Gastroesophageal sphincter (tissue), 4 donors: ENCODE measurements at regions not wholly inside any gene's neighbourhood (a gene's known extent, or its start where the extent isn't known, plus 50 kb on each side); places are given as distances from the start of the nearest gene placed in this dataset.

Experiments
- ATAC-seq: fragments of 150-250 bp; one replicate; pipeline ENCODE4 v1.9.1; 2016; ENCODE audit warnings: mild to moderate bottlenecking, moderate library complexity
- H3K27ac ChIP-seq, 4 donors: fragments of 200-600 bp; sonication (generic) in 3 of 4; 1 replicate in 3 of 4; 2 replicates in 1 of 4; pipeline ENCODE4 v1.5.1; 2016 to 2019
- H3K27me3 ChIP-seq: fragments of 200-600 bp; sonication (generic); one replicate; pipeline ENCODE4 v1.5.1; 2019
- H3K36me3 ChIP-seq, 2 donors: fragments of 200-600 bp; sonication (generic); one replicate each; pipeline ENCODE4 v1.5.1; 2019; ENCODE audit warnings: control low read depth in 1 of 2
- H3K4me1 ChIP-seq, 3 donors: fragments of 200-600 bp; sonication (generic); 1 replicate in 2 of 3; 2 replicates in 1 of 3; pipeline ENCODE4 v1.5.1; 2016 to 2019; ENCODE audit warnings: control low read depth in 2 of 3
- H3K4me3 ChIP-seq, 2 donors: fragments of 200-600 bp; sonication (generic); one replicate each; pipeline ENCODE4 v1.5.1; 2019; ENCODE audit warnings: mild to moderate bottlenecking in 1 of 2, moderate library complexity in 1 of 2
- H3K9me3 ChIP-seq, 3 donors: fragments of 200-600 bp; sonication (generic); one replicate each; pipeline ENCODE4 v1.5.1; 2017 to 2019; ENCODE audit warnings: control low read depth in 2 of 3
- EP300 ChIP-seq: sonication (generic); formaldehyde crosslinking; IDR thresholded peaks from one replicate; pipeline ENCODE4 v1.6.1; 2017; ENCODE audit warnings: antibody characterized with exemption, mild to moderate bottlenecking
- POLR2A ChIP-seq, 2 donors: fragments of 450-650 bp; IDR thresholded peaks; one replicate each; pipeline ENCODE4 v1.6.1; 2017; ENCODE audit warnings: antibody characterized with exemption in 2 of 2, mild to moderate bottlenecking in 2 of 2, moderate library complexity in 1 of 2
- POLR2AphosphoS5 ChIP-seq: sonication (generic); formaldehyde crosslinking; IDR thresholded peaks from one replicate; pipeline ENCODE4 v1.6.1; 2017; ENCODE audit warnings: antibody characterized with exemption
- WGBS, 2 donors: methylation state at CpG; one replicate each; pipeline ENCODE4 v1.1.5; 2018; ENCODE audit warnings: low coverage in 1 of 2; 5-methylcytosine and 5-hydroxymethylcytosine counted together
- TF ChIP-seq, protein P1 (sequence below), 4 experiments: fragments of 200-600 bp in 2 of 4; fragments of 450-650 bp in 2 of 4; sonication (generic) in 1 of 4; IDR thresholded peaks; one replicate each; pipeline ENCODE4 v1.5.1; 2017 to 2019; ENCODE audit warnings: antibody characterized with exemption in 4 of 4, mild to moderate bottlenecking in 2 of 4, moderate library complexity in 2 of 4

DNA sequence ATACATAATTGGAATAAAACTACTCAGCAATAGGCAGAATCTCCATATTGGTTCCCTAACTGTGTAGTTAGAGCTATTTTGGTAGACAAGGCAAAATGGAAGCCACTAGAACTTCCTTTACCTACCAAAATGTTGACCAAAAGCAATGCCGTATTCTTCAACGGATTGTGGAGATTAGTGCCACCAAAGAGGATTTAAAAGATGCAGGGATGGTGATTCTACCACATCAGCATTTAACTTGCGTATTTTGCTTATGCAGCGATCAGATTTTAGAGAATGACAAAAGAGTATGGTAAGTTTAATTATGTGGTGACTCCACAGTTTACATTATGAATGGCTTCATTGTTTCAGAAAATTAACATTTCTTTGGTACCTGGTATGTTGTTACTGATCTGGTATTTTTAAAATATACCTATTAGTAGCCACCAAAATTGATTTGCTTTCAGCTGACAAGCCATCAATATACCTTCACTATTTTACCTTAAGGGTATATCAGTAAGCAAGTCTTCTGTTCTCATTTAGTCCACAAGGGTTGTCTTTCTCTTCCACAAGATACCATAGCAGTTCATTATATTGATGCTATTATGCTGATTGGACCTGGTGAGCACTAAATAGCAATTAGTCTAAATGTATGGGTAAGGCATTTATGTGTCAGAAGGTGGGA is 1910.7 kb upstream of the PRR20A start:
- Histone ChIP-seq H3K4me3 (no peak overlapping the region), H3K9me3 (peaks cover 0 to 6% (median 0%) of the 10 kb centered on the region in 3 donors), H3K4me1 (no peaks in the 10 kb centered on the region), H3K27me3 (no peaks in the 10 kb centered on the region), H3K27ac (no peak overlapping the region), H3K36me3 (no peaks in the 10 kb centered on the region)
- 48 to 68% methylated on average over 4 of the region's 4 CpGs for WGBS, 2 donors
- ATAC-seq: no peak
- TF ChIP-seq POLR2AphosphoS5 (no peak), EP300 (no peak), POLR2A (IDR thresholded peaks at IDR 0.05) (no peak)
- TF ChIP-seq, protein P1, sequence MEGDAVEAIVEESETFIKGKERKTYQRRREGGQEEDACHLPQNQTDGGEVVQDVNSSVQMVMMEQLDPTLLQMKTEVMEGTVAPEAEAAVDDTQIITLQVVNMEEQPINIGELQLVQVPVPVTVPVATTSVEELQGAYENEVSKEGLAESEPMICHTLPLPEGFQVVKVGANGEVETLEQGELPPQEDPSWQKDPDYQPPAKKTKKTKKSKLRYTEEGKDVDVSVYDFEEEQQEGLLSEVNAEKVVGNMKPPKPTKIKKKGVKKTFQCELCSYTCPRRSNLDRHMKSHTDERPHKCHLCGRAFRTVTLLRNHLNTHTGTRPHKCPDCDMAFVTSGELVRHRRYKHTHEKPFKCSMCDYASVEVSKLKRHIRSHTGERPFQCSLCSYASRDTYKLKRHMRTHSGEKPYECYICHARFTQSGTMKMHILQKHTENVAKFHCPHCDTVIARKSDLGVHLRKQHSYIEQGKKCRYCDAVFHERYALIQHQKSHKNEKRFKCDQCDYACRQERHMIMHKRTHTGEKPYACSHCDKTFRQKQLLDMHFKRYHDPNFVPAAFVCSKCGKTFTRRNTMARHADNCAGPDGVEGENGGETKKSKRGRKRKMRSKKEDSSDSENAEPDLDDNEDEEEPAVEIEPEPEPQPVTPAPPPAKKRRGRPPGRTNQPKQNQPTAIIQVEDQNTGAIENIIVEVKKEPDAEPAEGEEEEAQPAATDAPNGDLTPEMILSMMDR (IDR thresholded peaks at IDR 0.05): no peak

DNA sequence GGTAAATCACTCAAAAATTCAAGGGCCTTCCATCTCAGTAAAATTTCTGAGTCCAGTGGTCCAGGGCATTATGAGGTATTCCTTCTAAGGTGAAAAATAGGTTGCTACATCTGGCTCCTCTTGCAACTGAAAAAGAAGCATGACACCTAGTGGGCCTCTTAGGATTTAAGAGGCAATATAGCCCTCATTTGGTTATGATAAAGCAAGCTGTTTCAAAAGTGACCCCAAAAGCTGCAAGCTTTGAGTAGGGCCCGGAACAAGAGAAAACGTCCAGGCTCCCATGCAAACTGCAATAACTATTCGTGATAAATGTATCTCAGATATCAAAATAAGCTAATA is 1910.2 kb upstream of the PRR20A start:
- Histone ChIP-seq H3K27ac (no peak overlapping the region), H3K4me1 (no peaks in the 10 kb centered on the region), H3K36me3 (no peaks in the 10 kb centered on the region), H3K27me3 (no peaks in the 10 kb centered on the region), H3K9me3 (peaks cover 0 to 6% (median 0%) of the 10 kb centered on the region in 3 donors), H3K4me3 (no peak overlapping the region)
- no peak for ATAC-seq
- TF ChIP-seq EP300 (no peak), POLR2AphosphoS5 (no peak), POLR2A (IDR thresholded peaks at IDR 0.05) (no peak)
- TF ChIP-seq, protein P1 (IDR thresholded peaks at IDR 0.05): no peak
- WGBS, 2 donors: 60 to 72% methylated on average over 3 of the region's 3 CpGs

DNA sequence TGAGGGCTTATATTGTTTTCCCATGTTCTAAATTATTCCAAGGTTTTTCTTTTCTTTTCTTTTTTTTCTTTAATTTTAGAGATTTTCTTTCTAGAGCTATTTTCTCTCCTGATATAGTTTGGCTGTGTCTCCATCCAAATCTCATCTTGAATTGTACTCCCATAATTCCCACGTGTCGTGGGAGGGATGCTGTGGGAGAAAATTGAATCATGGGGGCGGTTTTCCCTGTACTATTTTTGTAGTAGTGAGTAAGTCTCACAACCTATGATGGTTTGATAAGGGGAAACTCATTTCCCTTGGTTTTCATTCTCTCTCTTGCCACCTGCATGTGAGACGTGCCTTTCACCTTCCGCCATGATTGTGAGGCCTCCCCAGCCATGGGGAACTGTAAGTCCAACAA is 1906.4 kb upstream of the PRR20A start:
- ATAC-seq: no peak

DNA sequence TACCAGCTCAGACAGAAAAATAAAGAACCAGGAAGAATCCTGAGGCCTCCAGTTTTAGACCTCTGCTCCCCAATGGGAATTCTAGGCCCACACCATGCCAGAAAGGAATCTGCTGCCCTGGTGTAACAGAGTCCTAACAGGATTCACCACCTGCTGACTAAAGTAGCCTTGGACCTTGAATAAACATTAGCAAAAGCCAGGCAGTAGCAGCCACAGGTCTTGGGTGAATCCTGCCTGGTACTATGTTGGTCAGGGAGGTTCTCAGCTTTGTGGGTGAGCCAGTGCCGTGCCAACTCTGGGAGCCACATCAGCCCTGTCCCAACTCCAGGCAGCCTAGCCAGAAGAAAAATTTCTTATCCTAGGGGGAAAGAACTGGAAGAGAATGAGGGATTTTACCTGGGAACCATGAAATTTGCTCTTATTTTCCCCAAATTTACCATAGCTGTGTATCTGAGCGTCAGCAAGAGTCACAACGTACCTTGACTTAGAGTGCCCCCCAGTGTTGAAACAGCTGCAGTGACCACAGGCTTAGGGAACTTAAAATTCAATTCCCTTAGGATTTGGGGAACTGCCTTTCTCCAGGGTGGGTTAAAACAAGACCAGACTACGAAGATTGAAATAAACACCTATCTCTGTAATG is 1895.6 kb upstream of the PRR20A start:
- H3K9me3 ChIP-seq: peaks cover 0 to 6% (median 0%) of the 10 kb centered on the region in 3 donors
- ATAC-seq: no peak
- TF ChIP-seq POLR2A (IDR thresholded peaks at IDR 0.05) (no peak), EP300 (no peak), POLR2AphosphoS5 (no peak)
- TF ChIP-seq, protein P1 (IDR thresholded peaks at IDR 0.05): no peak
- no peaks in the 10 kb centered on the region for H3K4me1 ChIP-seq
- H3K36me3 ChIP-seq: no peaks in the 10 kb centered on the region
- no peaks in the 10 kb centered on the region for H3K27me3 ChIP-seq
- no peak overlapping the region for H3K27ac ChIP-seq
- no peak overlapping the region for H3K4me3 ChIP-seq
- WGBS, 2 donors: 17 to 73% methylated on average over 2 to 3 of the region's 4 CpGs

More for the DNA sequence above, 1906.4 kb upstream of the PRR20A start:
- WGBS, 2 donors: 83 to 93% methylated on average over 4 to 5 of the region's 5 CpGs
- Histone ChIP-seq H3K27ac (no peak overlapping the region), H3K9me3 (peaks cover 0 to 4% (median 0%) of the 10 kb centered on the region in 3 donors), H3K4me3 (no peak overlapping the region), H3K36me3 (no peaks in the 10 kb centered on the region), H3K4me1 (no peaks in the 10 kb centered on the region), H3K27me3 (no peaks in the 10 kb centered on the region)
- TF ChIP-seq POLR2A (IDR thresholded peaks at IDR 0.05) (no peak), EP300 (no peak), POLR2AphosphoS5 (no peak)
- TF ChIP-seq, protein P1 (IDR thresholded peaks at IDR 0.05): no peak

DNA sequence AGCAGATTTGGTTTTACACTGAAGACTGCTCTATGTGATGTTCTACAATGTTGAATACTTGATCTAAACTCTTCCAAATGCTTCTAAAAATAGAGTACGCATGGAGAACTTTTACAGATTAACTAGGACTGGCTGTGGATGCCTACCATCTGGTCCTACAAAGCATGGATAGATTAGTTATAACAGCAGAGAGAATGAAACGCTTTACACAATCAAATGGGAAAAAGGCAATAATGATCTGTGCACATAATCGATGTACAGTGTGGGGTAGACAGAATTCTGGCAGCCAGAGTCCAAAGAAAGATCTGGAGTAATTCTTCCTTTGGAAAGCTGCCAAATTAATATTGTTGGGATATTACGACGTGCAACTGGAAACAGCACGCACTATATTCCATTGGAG is 1885.5 kb upstream of the PRR20A start:
- no peaks in the 10 kb centered on the region for H3K9me3 ChIP-seq
- H3K36me3 ChIP-seq: no peaks in the 10 kb centered on the region
- H3K27me3 ChIP-seq: no peaks in the 10 kb centered on the region
- H3K27ac ChIP-seq: no peak overlapping the region
- TF ChIP-seq EP300 (no peak), POLR2A (IDR thresholded peaks at IDR 0.05) (no peak), POLR2AphosphoS5 (no peak)
- TF ChIP-seq, protein P1 (IDR thresholded peaks at IDR 0.05): no peak
- ATAC-seq: no peak
- H3K4me3 ChIP-seq: no peak overlapping the region
- WGBS, 2 donors: 40 to 60% methylated on average over 6 of the region's 6 CpGs
- H3K4me1 ChIP-seq: no peaks in the 10 kb centered on the region
